Right ventricle myocardium superior (tissue), 1 donor: ENCODE measurements at regions not wholly inside any gene's neighbourhood (a gene's known extent, or its start where the extent isn't known, plus 50 kb on each side); places are given as distances from the start of the nearest gene placed in this dataset.
A peak's percentile ranks its signal among the peaks of the same experiment; 100 is the strongest.

Experiments
- ATAC-seq: fragments of 200-7000 bp; cut with Tn5 transposase; one replicate; pipeline ENCODE4 v1.9.1; 2020; ENCODE audit warnings: mild to moderate bottlenecking; ENCODE audit not compliant: poor library complexity
- DNase-seq: peaks from one replicate; pipeline ENCODE4 v3.0.0-alpha.2; 2020
- intact Hi-C: fragments of 100-400 bp; cut with DNase I; formaldehyde crosslinking; loops from one replicate; pipeline ENCODE4 v1.11.2; 2022
- donor health status: DM: no; HTN: yes; CAD: no; lungs with severe emphysema.

- intact Hi-C loops, result no loop called here
- ATAC-seq, result no peak
- DNase-seq, result no peak
Measured at GRCh38 chr9:80605129-80605528, 1033.4 kb downstream of the TLE4 start.

GRCh38 chr9:80602291-80602690 is 1030.5 kb downstream of the TLE4 start:
- DNase-seq, result no peak
- no peak for ATAC-seq
- intact Hi-C loops, result no loop called here

- intact Hi-C loops, result no loop called here
Measured at GRCh38 chr9:80596579-80596978, 1024.8 kb downstream of the TLE4 start.

GRCh38 chr9:80595192-80595591 is 1023.4 kb downstream of the TLE4 start:
- no peak for DNase-seq

More at GRCh38 chr9:80596579-80596978, 1024.8 kb downstream of the TLE4 start:
- ATAC-seq (no peak), DNase-seq (no peak)

GRCh38 chr9:80592413-80592812 is 1020.6 kb downstream of the TLE4 start:
- DNase-seq (no peak), ATAC-seq (no peak)
- intact Hi-C loops, result no loop called here

More at GRCh38 chr9:80595192-80595591, 1023.4 kb downstream of the TLE4 start:
- no peak for ATAC-seq
- intact Hi-C loops, result no loop called here

GRCh38 chr9:80586786-80587330 is 1015.1 kb downstream of the TLE4 start:
- intact Hi-C loops, result no loop called here
- ATAC-seq (no peak), DNase-seq (no peak)

- intact Hi-C loops, result no loop called here
- ATAC-seq (no peak), DNase-seq (no peak)
Measured at GRCh38 chr9:80571953-80572352, 1000.2 kb downstream of the TLE4 start.

GRCh38 chr9:80569236-80569635 is 997.5 kb downstream of the TLE4 start:
- DNase-seq, result no peak
- ATAC-seq, result no peak
- intact Hi-C loops, result no loop called here

- intact Hi-C loops, result no loop called here
- no peak for DNase-seq
- ATAC-seq, result no peak
Measured at GRCh38 chr9:80561526-80561925, 989.8 kb downstream of the TLE4 start.

- DNase-seq, result no peak
- intact Hi-C loops, result no loop called here
- ATAC-seq, result no peak
Measured at GRCh38 chr9:80560976-80561375, 989.2 kb downstream of the TLE4 start.

GRCh38 chr9:80557256-80557655 is 985.5 kb downstream of the TLE4 start:
- DNase-seq, result no peak
- intact Hi-C loops, result no loop called here
- ATAC-seq, result no peak

GRCh38 chr9:80556631-80557030 is 984.9 kb downstream of the TLE4 start:
- intact Hi-C loops, result no loop called here
- ATAC-seq, result no peak
- no peak for DNase-seq

- DNase-seq, result no peak
- intact Hi-C loops, result no loop called here
- ATAC-seq, result no peak
Measured at GRCh38 chr9:80555782-80556325, 984.1 kb downstream of the TLE4 start.

- DNase-seq (no peak), ATAC-seq (no peak)
- intact Hi-C loops, result no loop called here
Measured at GRCh38 chr9:80554856-80555255, 983.1 kb downstream of the TLE4 start.

GRCh38 chr9:80554301-80554700 is 982.5 kb downstream of the TLE4 start:
- ATAC-seq (no peak), DNase-seq (no peak)
- intact Hi-C loops, result no loop called here

- ATAC-seq (peak; percentile 71), DNase-seq (peak; percentile 30)
- intact Hi-C loops, result no loop called here
Measured at GRCh38 chr9:80552931-80553330, 981.2 kb downstream of the TLE4 start.

- DNase-seq (no peak), ATAC-seq (no peak)
- intact Hi-C loops, result no loop called here
Measured at GRCh38 chr9:80550181-80550580, 978.4 kb downstream of the TLE4 start.

- DNase-seq, result no peak
- ATAC-seq, result no peak
- intact Hi-C loops, result no loop called here
Measured at GRCh38 chr9:80547613-80548012, 975.8 kb downstream of the TLE4 start.

- DNase-seq (no peak), ATAC-seq (no peak)
- intact Hi-C loops, result no loop called here
Measured at GRCh38 chr9:80540387-80540786, 968.6 kb downstream of the TLE4 start.

GRCh38 chr9:80538976-80539375 is 967.2 kb downstream of the TLE4 start:
- DNase-seq (no peak), ATAC-seq (no peak)
- intact Hi-C loops, result no loop called here

- intact Hi-C loops, result no loop called here
- DNase-seq (no peak), ATAC-seq (no peak)
Measured at GRCh38 chr9:80522465-80522864, 950.7 kb downstream of the TLE4 start.
